WI38 (cell line): ENCODE measurements at regions not wholly inside any gene's neighbourhood (a gene's known extent, or its start where the extent isn't known, plus 50 kb on each side); places are given as distances from the start of the nearest gene placed in this dataset.

Source experiments
- H3K4me3 ChIP-seq: 2 replicates; pipeline ENCODE4 v1.5.1; 2011; ENCODE audit warnings: low read depth, mild to moderate bottlenecking, control low read depth, low read length
- CTCF ChIP-seq: IDR thresholded peaks from 2 replicates; pipeline ENCODE4 v1.5.1; 2012; ENCODE audit warnings: low read depth, mild to moderate bottlenecking, control low read depth, low read length

- no peak overlapping the region for H3K4me3 ChIP-seq
- no peak for TF ChIP-seq CTCF
Observed at GRCh38 chr3:181880331-181880730, 168.6 kb downstream of the SOX2 start.

- H3K4me3 ChIP-seq: no peak overlapping the region
- no peak for TF ChIP-seq CTCF
Observed at GRCh38 chr3:181881749-181882148, 170.0 kb downstream of the SOX2 start.

- H3K4me3 ChIP-seq: no peak overlapping the region
- TF ChIP-seq CTCF: no peak
Observed at GRCh38 chr3:181885868-181886630, 174.3 kb downstream of the SOX2 start.

GRCh38 chr3:181886676-181887075, 175.0 kb downstream of the SOX2 start:
- TF ChIP-seq CTCF: no peak
- H3K4me3 ChIP-seq: no peak overlapping the region

- no peak for TF ChIP-seq CTCF
- H3K4me3 ChIP-seq: no peak overlapping the region
Observed at GRCh38 chr3:181887685-181888084, 176.0 kb downstream of the SOX2 start.

- no peak for TF ChIP-seq CTCF
Observed at GRCh38 chr3:181888234-181888633, 176.5 kb downstream of the SOX2 start.

GRCh38 chr3:181892848-181893247, 181.1 kb downstream of the SOX2 start:
- TF ChIP-seq CTCF: no peak
- H3K4me3 ChIP-seq: no peak overlapping the region

More at GRCh38 chr3:181888234-181888633, 176.5 kb downstream of the SOX2 start:
- no peak overlapping the region for H3K4me3 ChIP-seq
